Hepatocyte (in vitro differentiated cells): ENCODE measurements at regions not wholly inside any gene's neighbourhood (a gene's known extent, or its start where the extent isn't known, plus 50 kb on each side); places are given as distances from the start of the nearest gene placed in this dataset.
A peak's percentile ranks its signal among the peaks of the same experiment; 100 is the strongest.

Source experiments
- DNase-seq: peaks from one replicate; pipeline ENCODE4 v3.0.0-alpha.2; 2016; ENCODE audit warnings: low spot score
- H2AFZ ChIP-seq: fragments of 200-600 bp; sonication (generic); 2 replicates; pipeline ENCODE4 v1.6.0; 2016; ENCODE audit warnings: antibody characterized with exemption, mild to moderate bottlenecking
- H3K27ac ChIP-seq: fragments of 200-600 bp; sonication (generic); 2 replicates; pipeline ENCODE4 v1.5.1; 2016; ENCODE audit warnings: mild to moderate bottlenecking
- H3K27me3 ChIP-seq: fragments of 200-600 bp; sonication (generic); 2 replicates; pipeline ENCODE4 v1.6.1; 2016
- H3K36me3 ChIP-seq: fragments of 200-600 bp; sonication (generic); replicated peaks from 2 replicates; pipeline ENCODE4 v1.5.1; 2016; ENCODE audit warnings: low read depth; ENCODE audit not compliant: insufficient read depth
- H3K4me1 ChIP-seq: fragments of 200-600 bp; sonication (generic); 2 replicates; pipeline ENCODE4 v1.5.1; 2016; ENCODE audit warnings: mild to moderate bottlenecking, moderate library complexity; ENCODE audit not compliant: insufficient read depth
- H3K4me2 ChIP-seq: fragments of 200-600 bp; sonication (generic); 2 replicates; pipeline ENCODE4 v1.6.0; 2016
- H3K4me3 ChIP-seq: fragments of 200-600 bp; sonication (generic); 2 replicates; pipeline ENCODE4 v1.5.1; 2016; ENCODE audit warnings: mild to moderate bottlenecking
- H3K79me2 ChIP-seq: fragments of 200-600 bp; sonication (generic); 2 replicates; pipeline ENCODE4 v1.6.0; 2017; ENCODE audit warnings: mild to moderate bottlenecking
- H3K9me2 ChIP-seq: fragments of 200-600 bp; sonication (generic); replicated peaks from 2 replicates; pipeline ENCODE4 v1.6.0; 2017; ENCODE audit warnings: mild to moderate bottlenecking; ENCODE audit not compliant: insufficient read depth
- H3K9me3 ChIP-seq: fragments of 200-600 bp; sonication (generic); 2 replicates; pipeline ENCODE4 v1.5.1; 2016; ENCODE audit warnings: low read depth, mild to moderate bottlenecking
- H4K20me1 ChIP-seq: fragments of 200-600 bp; sonication (generic); 2 replicates; pipeline ENCODE4 v1.6.0; 2016; ENCODE audit warnings: mild to moderate bottlenecking; ENCODE audit not compliant: insufficient read depth, poor library complexity, severe bottlenecking
- EZH2 ChIP-seq: fragments of 200-600 bp; sonication (generic); IDR thresholded peaks from 2 replicates; pipeline ENCODE4 v1.6.1; 2016; ENCODE audit warnings: antibody characterized with exemption, mild to moderate bottlenecking, borderline replicate concordance
- EZH2phosphoT487 ChIP-seq: fragments of 200-600 bp; sonication (generic); IDR thresholded peaks from one replicate; pipeline ENCODE4 v1.6.1; 2018; ENCODE audit warnings: antibody characterized with exemption, mild to moderate bottlenecking, low read depth, moderate library complexity; ENCODE audit not compliant: unreplicated experiment, severe bottlenecking
- WGBS: methylation state at CpG from one replicate; pipeline ENCODE4 v1.1.6; 2016; ENCODE audit warnings: low lambda C conversion rate; ENCODE audit errors: missing lambda C conversion rate; 5-methylcytosine and 5-hydroxymethylcytosine counted together
- TF ChIP-seq, protein P1 (sequence below): fragments of 200-600 bp; sonication (generic); IDR thresholded peaks from 2 replicates; pipeline ENCODE4 v1.5.1; 2016; ENCODE audit warnings: antibody characterized with exemption, mild to moderate bottlenecking; ENCODE audit not compliant: poor library complexity

DNA sequence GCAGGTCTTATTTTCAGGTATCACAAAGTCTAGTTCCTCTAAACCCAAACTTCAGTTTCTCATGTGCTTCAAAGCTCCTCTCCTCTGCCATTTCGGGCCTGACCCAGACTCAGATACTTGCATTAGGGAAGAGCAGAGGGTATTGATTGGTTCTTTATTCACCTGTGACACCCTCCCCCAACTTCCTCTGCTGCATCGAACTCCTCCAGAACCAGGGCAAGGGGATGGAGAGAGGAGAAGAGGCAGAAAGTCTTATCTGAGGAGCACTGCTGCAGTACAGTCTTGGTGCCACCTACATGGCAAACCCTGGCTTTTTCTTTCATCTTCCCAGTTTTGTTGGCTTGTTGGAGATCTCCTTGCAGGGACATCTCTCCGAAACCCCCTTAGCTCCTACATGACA is 96.0 kb upstream of the OSMR start:
- 90% methylated on average over 3 of the region's 3 CpGs for WGBS
- Histone ChIP-seq H3K27me3 (no peaks in the 10 kb centered on the region), H4K20me1 (no peaks in the 10 kb centered on the region), H3K9me3 (no peaks in the 10 kb centered on the region), H3K4me1 (no peaks in the 10 kb centered on the region), H3K9me2 (no peaks in the 10 kb centered on the region), H3K79me2 (no peaks in the 10 kb centered on the region), H3K27ac (no peak overlapping the region), H3K36me3 (no peaks in the 10 kb centered on the region), H3K4me3 (no peak overlapping the region), H2AFZ (no peak overlapping the region), H3K4me2 (no peak overlapping the region)
- DNase-seq: no peak
- no peak for TF ChIP-seq EZH2
- no peak for TF ChIP-seq EZH2phosphoT487
- TF ChIP-seq, protein P1, sequence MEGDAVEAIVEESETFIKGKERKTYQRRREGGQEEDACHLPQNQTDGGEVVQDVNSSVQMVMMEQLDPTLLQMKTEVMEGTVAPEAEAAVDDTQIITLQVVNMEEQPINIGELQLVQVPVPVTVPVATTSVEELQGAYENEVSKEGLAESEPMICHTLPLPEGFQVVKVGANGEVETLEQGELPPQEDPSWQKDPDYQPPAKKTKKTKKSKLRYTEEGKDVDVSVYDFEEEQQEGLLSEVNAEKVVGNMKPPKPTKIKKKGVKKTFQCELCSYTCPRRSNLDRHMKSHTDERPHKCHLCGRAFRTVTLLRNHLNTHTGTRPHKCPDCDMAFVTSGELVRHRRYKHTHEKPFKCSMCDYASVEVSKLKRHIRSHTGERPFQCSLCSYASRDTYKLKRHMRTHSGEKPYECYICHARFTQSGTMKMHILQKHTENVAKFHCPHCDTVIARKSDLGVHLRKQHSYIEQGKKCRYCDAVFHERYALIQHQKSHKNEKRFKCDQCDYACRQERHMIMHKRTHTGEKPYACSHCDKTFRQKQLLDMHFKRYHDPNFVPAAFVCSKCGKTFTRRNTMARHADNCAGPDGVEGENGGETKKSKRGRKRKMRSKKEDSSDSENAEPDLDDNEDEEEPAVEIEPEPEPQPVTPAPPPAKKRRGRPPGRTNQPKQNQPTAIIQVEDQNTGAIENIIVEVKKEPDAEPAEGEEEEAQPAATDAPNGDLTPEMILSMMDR: no peak

DNA sequence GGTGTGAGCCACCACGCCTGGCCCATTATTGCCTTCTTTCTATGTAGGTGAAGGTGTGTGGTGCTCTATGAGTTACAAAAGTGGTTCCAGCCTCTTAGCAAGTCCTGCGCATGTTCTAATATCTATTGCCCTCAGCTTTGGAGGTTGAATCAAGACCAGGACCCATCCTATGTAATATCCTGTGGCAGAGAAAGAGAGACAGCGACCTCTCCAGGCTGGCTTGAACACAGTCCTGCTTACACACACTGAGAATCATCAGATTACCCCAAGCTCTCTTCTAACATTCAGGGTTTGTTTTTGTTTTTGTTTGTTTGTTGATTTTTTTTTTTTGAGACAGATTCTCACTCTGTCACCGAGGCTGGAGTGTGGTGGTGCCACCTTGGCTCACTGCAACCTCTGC is 94.7 kb upstream of the OSMR start:
- H3K9me3 ChIP-seq: no peaks in the 10 kb centered on the region
- no peak for DNase-seq
- H3K4me1 ChIP-seq: no peaks in the 10 kb centered on the region
- no peak overlapping the region for H3K4me2 ChIP-seq
- no peak overlapping the region for H3K4me3 ChIP-seq
- TF ChIP-seq EZH2 (no peak), EZH2phosphoT487 (no peak)
- TF ChIP-seq, protein P1: peak; percentile 6
- H4K20me1 ChIP-seq: no peaks in the 10 kb centered on the region
- no peaks in the 10 kb centered on the region for H3K9me2 ChIP-seq
- no peak overlapping the region for H3K27ac ChIP-seq
- H3K36me3 ChIP-seq: no peaks in the 10 kb centered on the region
- no peaks in the 10 kb centered on the region for H3K79me2 ChIP-seq
- WGBS: 83% methylated on average over 4 of the region's 4 CpGs
- no peaks in the 10 kb centered on the region for H3K27me3 ChIP-seq
- no peak overlapping the region for H2AFZ ChIP-seq

DNA sequence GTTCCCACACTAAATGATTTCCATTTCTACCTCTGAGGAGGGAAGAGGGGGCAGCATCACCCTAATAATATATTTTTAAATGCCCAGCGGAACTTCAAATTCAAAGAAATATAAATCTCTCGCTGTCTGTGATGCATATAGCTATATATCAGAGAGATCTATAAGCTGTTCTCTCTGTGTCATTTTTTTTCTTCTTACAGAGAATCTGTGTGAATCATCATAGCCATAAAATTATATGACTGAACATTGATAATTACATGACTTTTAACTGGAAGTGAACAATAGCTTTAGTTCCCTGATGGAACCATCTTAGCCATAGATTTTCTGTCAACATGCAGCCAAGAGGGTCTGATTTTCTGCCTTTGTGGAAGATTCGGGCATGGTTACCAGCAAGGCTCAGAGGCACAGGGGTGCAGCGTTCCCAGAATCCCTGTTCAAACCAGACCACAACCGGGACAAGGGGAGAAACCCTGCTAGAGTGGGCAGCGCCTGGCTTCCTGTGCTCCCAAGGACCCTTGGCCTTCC is 93.7 kb upstream of the OSMR start:
- H4K20me1 ChIP-seq: no peaks in the 10 kb centered on the region
- H3K4me3 ChIP-seq: no peak overlapping the region
- TF ChIP-seq, protein P1: no peak
- no peak for TF ChIP-seq EZH2
- no peak for TF ChIP-seq EZH2phosphoT487
- H3K79me2 ChIP-seq: no peaks in the 10 kb centered on the region
- no peaks in the 10 kb centered on the region for H3K36me3 ChIP-seq
- DNase-seq: no peak
- no peak overlapping the region for H3K27ac ChIP-seq
- no peak overlapping the region for H2AFZ ChIP-seq
- no peaks in the 10 kb centered on the region for H3K9me2 ChIP-seq
- 92% methylated on average over 6 of the region's 6 CpGs for WGBS
- no peak overlapping the region for H3K4me2 ChIP-seq
- no peaks in the 10 kb centered on the region for H3K9me3 ChIP-seq
- no peaks in the 10 kb centered on the region for H3K4me1 ChIP-seq
- no peaks in the 10 kb centered on the region for H3K27me3 ChIP-seq

DNA sequence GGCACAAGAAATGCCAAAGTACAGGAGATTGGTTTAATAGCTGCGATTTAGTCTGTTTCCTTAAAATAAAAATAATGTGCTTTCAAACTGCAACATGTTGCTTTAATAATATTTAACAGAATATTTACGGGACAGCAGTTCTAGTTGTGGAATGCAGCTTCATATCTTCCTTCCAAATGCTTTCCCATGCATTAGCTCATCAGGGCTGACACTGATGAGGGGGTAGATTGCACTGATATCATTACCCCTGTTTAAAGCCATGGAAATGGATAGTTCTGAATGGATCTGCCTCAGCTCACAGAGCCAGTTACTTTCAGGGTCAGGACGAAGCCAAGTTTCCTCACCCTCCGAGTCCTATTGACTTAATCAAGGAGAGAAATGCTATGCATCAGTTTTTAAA is 93.2 kb upstream of the OSMR start:
- Histone ChIP-seq H2AFZ (no peak overlapping the region), H3K9me3 (no peaks in the 10 kb centered on the region), H3K4me2 (peak overlapping the region; percentile 9), H3K9me2 (no peaks in the 10 kb centered on the region), H4K20me1 (no peaks in the 10 kb centered on the region), H3K27me3 (no peaks in the 10 kb centered on the region), H3K4me3 (no peak overlapping the region), H3K27ac (no peak overlapping the region), H3K4me1 (no peaks in the 10 kb centered on the region), H3K79me2 (no peaks in the 10 kb centered on the region), H3K36me3 (no peaks in the 10 kb centered on the region)
- DNase-seq: no peak
- 57% methylated on average over 4 of the region's 4 CpGs for WGBS
- TF ChIP-seq EZH2 (no peak), EZH2phosphoT487 (no peak)
- TF ChIP-seq, protein P1: no peak
